ENCODE measurements at regions not wholly inside any gene's neighbourhood (a gene's known extent, or its start where the extent isn't known, plus 50 kb on each side); places are given as distances from the start of the nearest gene placed in this dataset.

- TF ChIP-seq STAT1 (IDR thresholded peaks at IDR 0.05; ENCODE audit: unreplicated experiment) (no peak), NANOG (IDR thresholded peaks at IDR 0.05; ENCODE audit: borderline replicate concordance) (no peak), CREB1 (CRISPR knock-in tag; IDR thresholded peaks at IDR 0.05; ENCODE audit: low read depth) (no peak), POLR2AphosphoS5 (IDR thresholded peaks at IDR 0.05; ENCODE audit: low read depth) (no peak)
Measured at GRCh38 chr18:73060666-73061288, 193.0 kb upstream of the NETO1 start (continued).

DNA sequence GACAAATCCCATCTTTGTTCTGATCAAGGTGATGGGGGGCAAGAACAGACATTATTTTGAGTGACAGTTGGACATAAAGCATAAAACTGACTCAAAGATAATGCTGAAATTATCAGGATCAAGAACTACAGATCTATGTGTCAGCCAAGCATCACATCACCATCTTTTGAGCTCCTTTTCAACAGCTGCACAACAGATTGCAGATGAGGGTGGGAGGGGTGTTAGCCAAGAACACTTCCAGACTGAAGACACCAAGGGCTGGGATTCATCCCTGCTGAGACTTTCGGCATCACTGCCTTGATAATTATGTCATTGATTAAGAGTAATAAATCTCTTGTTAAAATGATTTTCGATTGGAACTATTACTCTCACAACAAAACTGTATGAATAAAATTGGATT lies 191.5 kb upstream of the NETO1 start:
- Mint-ChIP-seq H3K9me3 (no peaks in the 10 kb centered on the region), H3K27ac (no peak overlapping the region), H3K4me1 (no peaks in the 10 kb centered on the region), H3K27me3 (ENCODE audit: insufficient read depth, low read depth, poor library complexity) (peaks cover 4% of the 10 kb centered on the region), H3K36me3 (ENCODE audit: low read depth) (no peaks in the 10 kb centered on the region), H3K4me3 (no peak overlapping the region)
- Histone ChIP-seq H3K27me3 (ENCODE audit: insufficient read depth) (no peaks in the 10 kb centered on the region), H3K4me3 (no peak overlapping the region), H3K27ac (ENCODE audit: low read depth) (no peak overlapping the region), H3K9me2 (ENCODE audit: insufficient read depth) (peaks cover 3% of the 10 kb centered on the region; the same call in 1 of the 2 replicates), H3K79me2 (replicated peaks; ENCODE audit: insufficient read depth) (no peaks in the 10 kb centered on the region), H3K36me3 (ENCODE audit: insufficient read depth) (no peaks in the 10 kb centered on the region), H3K4me1 (ENCODE audit: insufficient read depth) (no peaks in the 10 kb centered on the region), H4K20me1 (replicated peaks; ENCODE audit: insufficient read depth) (no peaks in the 10 kb centered on the region), H3K4me2 (no peak overlapping the region), H2AFZ (no peak overlapping the region), H3F3A (replicated peaks; ENCODE audit: low read depth) (no peaks in the 10 kb centered on the region)
- DNase-seq (ENCODE audit: low spot score) (no peak), ATAC-seq (no peak)
- TF ChIP-seq, protein P1, sequence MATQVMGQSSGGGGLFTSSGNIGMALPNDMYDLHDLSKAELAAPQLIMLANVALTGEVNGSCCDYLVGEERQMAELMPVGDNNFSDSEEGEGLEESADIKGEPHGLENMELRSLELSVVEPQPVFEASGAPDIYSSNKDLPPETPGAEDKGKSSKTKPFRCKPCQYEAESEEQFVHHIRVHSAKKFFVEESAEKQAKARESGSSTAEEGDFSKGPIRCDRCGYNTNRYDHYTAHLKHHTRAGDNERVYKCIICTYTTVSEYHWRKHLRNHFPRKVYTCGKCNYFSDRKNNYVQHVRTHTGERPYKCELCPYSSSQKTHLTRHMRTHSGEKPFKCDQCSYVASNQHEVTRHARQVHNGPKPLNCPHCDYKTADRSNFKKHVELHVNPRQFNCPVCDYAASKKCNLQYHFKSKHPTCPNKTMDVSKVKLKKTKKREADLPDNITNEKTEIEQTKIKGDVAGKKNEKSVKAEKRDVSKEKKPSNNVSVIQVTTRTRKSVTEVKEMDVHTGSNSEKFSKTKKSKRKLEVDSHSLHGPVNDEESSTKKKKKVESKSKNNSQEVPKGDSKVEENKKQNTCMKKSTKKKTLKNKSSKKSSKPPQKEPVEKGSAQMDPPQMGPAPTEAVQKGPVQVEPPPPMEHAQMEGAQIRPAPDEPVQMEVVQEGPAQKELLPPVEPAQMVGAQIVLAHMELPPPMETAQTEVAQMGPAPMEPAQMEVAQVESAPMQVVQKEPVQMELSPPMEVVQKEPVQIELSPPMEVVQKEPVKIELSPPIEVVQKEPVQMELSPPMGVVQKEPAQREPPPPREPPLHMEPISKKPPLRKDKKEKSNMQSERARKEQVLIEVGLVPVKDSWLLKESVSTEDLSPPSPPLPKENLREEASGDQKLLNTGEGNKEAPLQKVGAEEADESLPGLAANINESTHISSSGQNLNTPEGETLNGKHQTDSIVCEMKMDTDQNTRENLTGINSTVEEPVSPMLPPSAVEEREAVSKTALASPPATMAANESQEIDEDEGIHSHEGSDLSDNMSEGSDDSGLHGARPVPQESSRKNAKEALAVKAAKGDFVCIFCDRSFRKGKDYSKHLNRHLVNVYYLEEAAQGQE (IDR thresholded peaks at IDR 0.05; ENCODE audit: unreplicated experiment), result no peak
- TF ChIP-seq STAT1 (IDR thresholded peaks at IDR 0.05; ENCODE audit: unreplicated experiment) (no peak), NANOG (IDR thresholded peaks at IDR 0.05; ENCODE audit: borderline replicate concordance) (no peak), POLR2AphosphoS5 (IDR thresholded peaks at IDR 0.05; ENCODE audit: low read depth) (no peak), EZH2phosphoT487 (IDR thresholded peaks at IDR 0.05; ENCODE audit: unreplicated experiment) (no peak), CREB1 (CRISPR knock-in tag; IDR thresholded peaks at IDR 0.05; ENCODE audit: low read depth) (no peak), ZNF331 (CRISPR knock-in tag; IDR thresholded peaks at IDR 0.05; ENCODE audit: low read depth) (no peak), JUNB (IDR thresholded peaks at IDR 0.05; ENCODE audit: unreplicated experiment) (no peak), ZNF114 (CRISPR knock-in tag; IDR thresholded peaks at IDR 0.05) (no peak), EZH2 (IDR thresholded peaks at IDR 0.05; ENCODE audit: low read depth, unreplicated experiment) (no peak)
- TF ChIP-seq, protein P2, sequence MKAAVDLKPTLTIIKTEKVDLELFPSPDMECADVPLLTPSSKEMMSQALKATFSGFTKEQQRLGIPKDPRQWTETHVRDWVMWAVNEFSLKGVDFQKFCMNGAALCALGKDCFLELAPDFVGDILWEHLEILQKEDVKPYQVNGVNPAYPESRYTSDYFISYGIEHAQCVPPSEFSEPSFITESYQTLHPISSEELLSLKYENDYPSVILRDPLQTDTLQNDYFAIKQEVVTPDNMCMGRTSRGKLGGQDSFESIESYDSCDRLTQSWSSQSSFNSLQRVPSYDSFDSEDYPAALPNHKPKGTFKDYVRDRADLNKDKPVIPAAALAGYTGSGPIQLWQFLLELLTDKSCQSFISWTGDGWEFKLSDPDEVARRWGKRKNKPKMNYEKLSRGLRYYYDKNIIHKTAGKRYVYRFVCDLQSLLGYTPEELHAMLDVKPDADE (IDR thresholded peaks at IDR 0.05), result no peak
- TF ChIP-seq, protein P3, sequence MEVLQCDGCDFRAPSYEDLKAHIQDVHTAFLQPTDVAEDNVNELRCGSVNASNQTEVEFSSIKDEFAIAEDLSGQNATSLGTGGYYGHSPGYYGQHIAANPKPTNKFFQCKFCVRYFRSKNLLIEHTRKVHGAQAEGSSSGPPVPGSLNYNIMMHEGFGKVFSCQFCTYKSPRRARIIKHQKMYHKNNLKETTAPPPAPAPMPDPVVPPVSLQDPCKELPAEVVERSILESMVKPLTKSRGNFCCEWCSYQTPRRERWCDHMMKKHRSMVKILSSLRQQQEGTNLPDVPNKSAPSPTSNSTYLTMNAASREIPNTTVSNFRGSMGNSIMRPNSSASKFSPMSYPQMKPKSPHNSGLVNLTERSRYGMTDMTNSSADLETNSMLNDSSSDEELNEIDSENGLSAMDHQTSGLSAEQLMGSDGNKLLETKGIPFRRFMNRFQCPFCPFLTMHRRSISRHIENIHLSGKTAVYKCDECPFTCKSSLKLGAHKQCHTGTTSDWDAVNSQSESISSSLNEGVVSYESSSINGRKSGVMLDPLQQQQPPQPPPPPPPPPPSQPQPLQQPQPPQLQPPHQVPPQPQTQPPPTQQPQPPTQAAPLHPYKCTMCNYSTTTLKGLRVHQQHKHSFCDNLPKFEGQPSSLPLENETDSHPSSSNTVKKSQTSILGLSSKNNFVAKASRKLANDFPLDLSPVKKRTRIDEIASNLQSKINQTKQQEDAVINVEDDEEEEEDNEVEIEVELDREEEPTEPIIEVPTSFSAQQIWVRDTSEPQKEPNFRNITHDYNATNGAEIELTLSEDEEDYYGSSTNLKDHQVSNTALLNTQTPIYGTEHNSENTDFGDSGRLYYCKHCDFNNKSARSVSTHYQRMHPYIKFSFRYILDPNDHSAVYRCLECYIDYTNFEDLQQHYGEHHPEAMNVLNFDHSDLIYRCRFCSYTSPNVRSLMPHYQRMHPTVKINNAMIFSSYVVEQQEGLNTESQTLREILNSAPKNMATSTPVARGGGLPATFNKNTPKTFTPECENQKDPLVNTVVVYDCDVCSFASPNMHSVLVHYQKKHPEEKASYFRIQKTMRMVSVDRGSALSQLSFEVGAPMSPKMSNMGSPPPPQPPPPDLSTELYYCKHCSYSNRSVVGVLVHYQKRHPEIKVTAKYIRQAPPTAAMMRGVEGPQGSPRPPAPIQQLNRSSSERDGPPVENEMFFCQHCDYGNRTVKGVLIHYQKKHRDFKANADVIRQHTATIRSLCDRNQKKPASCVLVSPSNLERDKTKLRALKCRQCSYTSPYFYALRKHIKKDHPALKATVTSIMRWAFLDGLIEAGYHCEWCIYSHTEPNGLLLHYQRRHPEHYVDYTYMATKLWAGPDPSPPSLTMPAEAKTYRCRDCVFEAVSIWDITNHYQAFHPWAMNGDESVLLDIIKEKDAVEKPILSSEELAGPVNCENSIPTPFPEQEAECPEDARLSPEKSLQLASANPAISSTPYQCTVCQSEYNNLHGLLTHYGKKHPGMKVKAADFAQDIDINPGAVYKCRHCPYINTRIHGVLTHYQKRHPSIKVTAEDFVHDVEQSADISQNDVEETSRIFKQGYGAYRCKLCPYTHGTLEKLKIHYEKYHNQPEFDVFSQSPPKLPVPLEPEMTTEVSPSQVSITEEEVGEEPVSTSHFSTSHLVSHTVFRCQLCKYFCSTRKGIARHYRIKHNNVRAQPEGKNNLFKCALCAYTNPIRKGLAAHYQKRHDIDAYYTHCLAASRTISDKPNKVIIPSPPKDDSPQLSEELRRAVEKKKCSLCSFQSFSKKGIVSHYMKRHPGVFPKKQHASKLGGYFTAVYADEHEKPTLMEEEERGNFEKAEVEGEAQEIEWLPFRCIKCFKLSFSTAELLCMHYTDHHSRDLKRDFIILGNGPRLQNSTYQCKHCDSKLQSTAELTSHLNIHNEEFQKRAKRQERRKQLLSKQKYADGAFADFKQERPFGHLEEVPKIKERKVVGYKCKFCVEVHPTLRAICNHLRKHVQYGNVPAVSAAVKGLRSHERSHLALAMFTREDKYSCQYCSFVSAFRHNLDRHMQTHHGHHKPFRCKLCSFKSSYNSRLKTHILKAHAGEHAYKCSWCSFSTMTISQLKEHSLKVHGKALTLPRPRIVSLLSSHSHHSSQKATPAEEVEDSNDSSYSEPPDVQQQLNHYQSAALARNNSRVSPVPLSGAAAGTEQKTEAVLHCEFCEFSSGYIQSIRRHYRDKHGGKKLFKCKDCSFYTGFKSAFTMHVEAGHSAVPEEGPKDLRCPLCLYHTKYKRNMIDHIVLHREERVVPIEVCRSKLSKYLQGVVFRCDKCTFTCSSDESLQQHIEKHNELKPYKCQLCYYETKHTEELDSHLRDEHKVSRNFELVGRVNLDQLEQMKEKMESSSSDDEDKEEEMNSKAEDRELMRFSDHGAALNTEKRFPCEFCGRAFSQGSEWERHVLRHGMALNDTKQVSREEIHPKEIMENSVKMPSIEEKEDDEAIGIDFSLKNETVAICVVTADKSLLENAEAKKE (CRISPR knock-in tag; IDR thresholded peaks at IDR 0.05), result no peak

All from GM23338 (cell line).